H1 (cell line): ENCODE measurements at regions not wholly inside any gene's neighbourhood (a gene's known extent, or its start where the extent isn't known, plus 50 kb on each side); places are given as distances from the start of the nearest gene placed in this dataset.

ENCODE experiments used
- CBX8 ChIP-seq: fragments of 300-800, 300-1000 bp; sonication (generic); IDR thresholded peaks from 2 replicates; pipeline ENCODE4 v1.7.1; 2016; ENCODE audit warnings: low read depth, low read length, borderline replicate concordance
- KDM5A ChIP-seq: fragments of 200-600 bp; IDR thresholded peaks from 2 replicates; pipeline ENCODE4 v1.7.1; 2012; ENCODE audit warnings: mild to moderate bottlenecking, low read length, inconsistent platforms, mixed read lengths
- SUZ12 ChIP-seq: fragments of 200-600 bp; sonication (generic); IDR thresholded peaks from 2 replicates; pipeline ENCODE4 v1.6.1; 2012; ENCODE audit warnings: mild to moderate bottlenecking, inconsistent platforms, low read length, moderate library complexity, mixed read lengths
- TF ChIP-seq, protein P1 (sequence below): IDR thresholded peaks from 2 replicates; pipeline ENCODE4 v1.6.1; 2012; ENCODE audit warnings: inconsistent platforms

GRCh38 chr9:135204177-135204576, 116.7 kb downstream of the OLFM1 start (continued):
- TF ChIP-seq, protein P1, sequence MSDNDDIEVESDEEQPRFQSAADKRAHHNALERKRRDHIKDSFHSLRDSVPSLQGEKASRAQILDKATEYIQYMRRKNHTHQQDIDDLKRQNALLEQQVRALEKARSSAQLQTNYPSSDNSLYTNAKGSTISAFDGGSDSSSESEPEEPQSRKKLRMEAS, result no peak
- TF ChIP-seq CBX8, result no peak
- no peak for TF ChIP-seq SUZ12
- no peak for TF ChIP-seq KDM5A
- TF ChIP-seq, all 59 proteins: peak for 0
